ENCODE measurements at regions not wholly inside any gene's neighbourhood (a gene's known extent, or its start where the extent isn't known, plus 50 kb on each side); places are given as distances from the start of the nearest gene placed in this dataset.

- H3K9me3 ChIP-seq (ENCODE audit: low read length): no peaks in the 10 kb centered on the region
- H4K20me1 ChIP-seq (ENCODE audit: insufficient read depth, low read length): no peaks in the 10 kb centered on the region
- no peak overlapping the region for H3K27ac ChIP-seq (ENCODE audit: low read depth, low read length, poor library complexity, severe bottlenecking)
- ChIA-PET CTCF (ENCODE audit: unreplicated experiment) (interaction anchor here (0.6 kb wide), 1 partner anchor 10 kb away, joined by 4 read pairs; no protein-coding TSS in a partner anchor), POLR2A (no interaction called here)
- H3K79me2 ChIP-seq (ENCODE audit: insufficient read depth, low read depth, low read length): no peaks in the 10 kb centered on the region
- H3K9me2 ChIP-seq (ENCODE audit: insufficient read depth, low read length): no peaks in the 10 kb centered on the region
- DNase-seq (ENCODE audit: low spot score): no peak
- H3K4me3 ChIP-seq (ENCODE audit: low read depth, low read length, poor library complexity, severe bottlenecking): no peak overlapping the region
- no TSS peak for BruUV-seq (replicated peaks)
- no peaks in the 10 kb centered on the region for H3K4me1 ChIP-seq (ENCODE audit: insufficient read depth, low read length, poor library complexity, severe bottlenecking)
- no peaks in the 10 kb centered on the region for H3K36me3 ChIP-seq (ENCODE audit: insufficient read depth, low read length)
- intact Hi-C loops (cut with micrococcal nuclease; ENCODE audit: unreplicated experiment): no loop called here
- no peak overlapping the region for H3K4me2 ChIP-seq (ENCODE audit: low read length)
- no peak overlapping the region for H2AFZ ChIP-seq (ENCODE audit: low read length)
- TF ChIP-seq EZH2phosphoT487 (IDR thresholded peaks at IDR 0.05; ENCODE audit: borderline replicate concordance, low read depth, low read length) (no peak), CTCF (conservative IDR thresholded peaks at IDR 0.05; ENCODE audit: low read length) (no peak)
Measured at GRCh38 chr7:17663061-17663675, 277.1 kb downstream of the SNX13 start.

GRCh38 chr7:17665029-17665428, 275.3 kb downstream of the SNX13 start:
- POLR2A ChIA-PET: no interaction called here
- Histone ChIP-seq H3K9me3 (ENCODE audit: low read length) (no peaks in the 10 kb centered on the region), H3K9me2 (ENCODE audit: insufficient read depth, low read length) (no peaks in the 10 kb centered on the region), H3K4me1 (ENCODE audit: insufficient read depth, low read length, poor library complexity, severe bottlenecking) (no peaks in the 10 kb centered on the region), H3K79me2 (ENCODE audit: insufficient read depth, low read depth, low read length) (no peaks in the 10 kb centered on the region), H3K27ac (ENCODE audit: low read depth, low read length, poor library complexity, severe bottlenecking) (no peak overlapping the region), H2AFZ (ENCODE audit: low read length) (no peak overlapping the region), H3K36me3 (ENCODE audit: insufficient read depth, low read length) (no peaks in the 10 kb centered on the region), H3K4me2 (ENCODE audit: low read length) (no peak overlapping the region), H4K20me1 (ENCODE audit: insufficient read depth, low read length) (no peaks in the 10 kb centered on the region), H3K4me3 (ENCODE audit: low read depth, low read length, poor library complexity, severe bottlenecking) (no peak overlapping the region)
- CTCF ChIA-PET (ENCODE audit: unreplicated experiment): no interaction called here
- DNase-seq (ENCODE audit: low spot score): no peak
- no TSS peak for BruUV-seq (replicated peaks)
- intact Hi-C loops (cut with micrococcal nuclease; ENCODE audit: unreplicated experiment): no loop called here
- TF ChIP-seq EZH2phosphoT487 (IDR thresholded peaks at IDR 0.05; ENCODE audit: borderline replicate concordance, low read depth, low read length): no peak
- TF ChIP-seq CTCF (conservative IDR thresholded peaks at IDR 0.05; ENCODE audit: low read length): no peak

- intact Hi-C loops (cut with micrococcal nuclease; ENCODE audit: unreplicated experiment): no loop called here
- no peaks in the 10 kb centered on the region for H3K79me2 ChIP-seq (ENCODE audit: insufficient read depth, low read depth, low read length)
- H3K4me1 ChIP-seq (ENCODE audit: insufficient read depth, low read length, poor library complexity, severe bottlenecking): no peaks in the 10 kb centered on the region
- no peak overlapping the region for H3K4me3 ChIP-seq (ENCODE audit: low read depth, low read length, poor library complexity, severe bottlenecking)
- DNase-seq (ENCODE audit: low spot score): no peak
- H3K4me2 ChIP-seq (ENCODE audit: low read length): no peak overlapping the region
- no peak overlapping the region for H2AFZ ChIP-seq (ENCODE audit: low read length)
- no peak overlapping the region for H3K27ac ChIP-seq (ENCODE audit: low read depth, low read length, poor library complexity, severe bottlenecking)
- no peaks in the 10 kb centered on the region for H4K20me1 ChIP-seq (ENCODE audit: insufficient read depth, low read length)
- ChIA-PET POLR2A (interaction anchor here (0.6 to 1.4 kb wide), 2 partner anchors 8 to 508 kb away, joined by 3 to 4 read pairs; no protein-coding TSS in a partner anchor), CTCF (ENCODE audit: unreplicated experiment) (no interaction called here)
- H3K36me3 ChIP-seq (ENCODE audit: insufficient read depth, low read length): no peaks in the 10 kb centered on the region
- TF ChIP-seq CTCF (conservative IDR thresholded peaks at IDR 0.05; ENCODE audit: low read length): no peak
- no peak for TF ChIP-seq EZH2phosphoT487 (IDR thresholded peaks at IDR 0.05; ENCODE audit: borderline replicate concordance, low read depth, low read length)
- no peaks in the 10 kb centered on the region for H3K9me3 ChIP-seq (ENCODE audit: low read length)
- no peaks in the 10 kb centered on the region for H3K9me2 ChIP-seq (ENCODE audit: insufficient read depth, low read length)
- no TSS peak for BruUV-seq (replicated peaks)
Measured at GRCh38 chr7:17668122-17668521, 272.2 kb downstream of the SNX13 start.

Measured in OCI-LY7 (cell line).